HG02610 (cell line): ENCODE measurements at regions not wholly inside any gene's neighbourhood (a gene's known extent, or its start where the extent isn't known, plus 50 kb on each side); places are given as distances from the start of the nearest gene placed in this dataset.
"Not testable (repeated sequence)": the region's sequence is repeated elsewhere in the genome, so short reads cannot be mapped to it uniquely, and the experiment has no call there.

Experiments
- ATAC-seq: cut with Tn5 transposase; IDR thresholded peaks from one replicate; pipeline ENCODE4 v1.9.1; 2021; ENCODE audit warnings: mild to moderate bottlenecking, moderate library complexity; ENCODE audit not compliant: unreplicated experiment

GRCh38 chr3:174442302-174442682 lies 416.8 kb upstream of the NAALADL2 start:
- no peak for ATAC-seq

- no peak for ATAC-seq
Observed at GRCh38 chr3:174444391-174444790, 414.7 kb upstream of the NAALADL2 start.

- ATAC-seq = no peak
Observed at GRCh38 chr3:174457758-174458157, 401.4 kb upstream of the NAALADL2 start.

GRCh38 chr3:174460831-174461230 lies 398.3 kb upstream of the NAALADL2 start:
- no peak for ATAC-seq

GRCh38 chr3:174462916-174463315 lies 396.2 kb upstream of the NAALADL2 start:
- ATAC-seq = no peak

- ATAC-seq = no peak
Observed at GRCh38 chr3:174465177-174465576, 394.0 kb upstream of the NAALADL2 start.

- no peak for ATAC-seq
Observed at GRCh38 chr3:174466471-174467054, 392.6 kb upstream of the NAALADL2 start.

GRCh38 chr3:174477491-174477890 lies 381.6 kb upstream of the NAALADL2 start:
- ATAC-seq = no peak

GRCh38 chr3:174480767-174481166 lies 378.4 kb upstream of the NAALADL2 start:
- no peak for ATAC-seq

- ATAC-seq = no peak
Observed at GRCh38 chr3:174482541-174482940, 376.6 kb upstream of the NAALADL2 start.

GRCh38 chr3:174483254-174483653 lies 375.9 kb upstream of the NAALADL2 start:
- no peak for ATAC-seq

GRCh38 chr3:174483856-174484255 lies 375.3 kb upstream of the NAALADL2 start:
- not testable (repeated sequence) for ATAC-seq

GRCh38 chr3:174488527-174488926 lies 370.6 kb upstream of the NAALADL2 start:
- ATAC-seq = no peak

GRCh38 chr3:174495311-174495710 lies 363.8 kb upstream of the NAALADL2 start:
- ATAC-seq = no peak

GRCh38 chr3:174495928-174496327 lies 363.2 kb upstream of the NAALADL2 start:
- no peak for ATAC-seq

- ATAC-seq = no peak
Observed at GRCh38 chr3:174498638-174499037, 360.5 kb upstream of the NAALADL2 start.

- no peak for ATAC-seq
Observed at GRCh38 chr3:174505266-174505665, 353.9 kb upstream of the NAALADL2 start.

GRCh38 chr3:174524203-174524602 lies 334.9 kb upstream of the NAALADL2 start:
- no peak for ATAC-seq

GRCh38 chr3:174529298-174529697 lies 329.8 kb upstream of the NAALADL2 start:
- ATAC-seq = no peak

- no peak for ATAC-seq
Observed at GRCh38 chr3:174531262-174531982, 327.7 kb upstream of the NAALADL2 start.

- no peak for ATAC-seq
Observed at GRCh38 chr3:174532216-174532615, 326.9 kb upstream of the NAALADL2 start.

GRCh38 chr3:174532776-174533175 lies 326.4 kb upstream of the NAALADL2 start:
- no peak for ATAC-seq

GRCh38 chr3:174533286-174533685 lies 325.8 kb upstream of the NAALADL2 start:
- ATAC-seq = no peak
